BLaER1 (cell line): ENCODE measurements at regions not wholly inside any gene's neighbourhood (a gene's known extent, or its start where the extent isn't known, plus 50 kb on each side); places are given as distances from the start of the nearest gene placed in this dataset.

Experiments
- H3K27ac ChIP-seq: shearing (Covaris generic); formaldehyde crosslinking; 2 replicates; pipeline ENCODE4 v1.8.1; 2022
- H3K27me3 ChIP-seq: shearing (Covaris generic); formaldehyde crosslinking; 2 replicates; pipeline ENCODE4 v1.8.1; 2022
- H3K36me3 ChIP-seq: shearing (Covaris generic); formaldehyde crosslinking; 2 replicates; pipeline ENCODE4 v1.8.1; 2022
- H3K4me1 ChIP-seq: shearing (Covaris generic); formaldehyde crosslinking; 2 replicates; pipeline ENCODE4 v1.8.1; 2022
- H3K4me2 ChIP-seq: shearing (Covaris generic); formaldehyde crosslinking; 2 replicates; pipeline ENCODE4 v1.8.1; 2022
- H3K4me3 ChIP-seq: shearing (Covaris generic); formaldehyde crosslinking; 2 replicates; pipeline ENCODE4 v1.8.1; 2022
- H3K9ac ChIP-seq: shearing (Covaris generic); formaldehyde crosslinking; 2 replicates; pipeline ENCODE4 v1.8.1; 2022
- H3K9me3 ChIP-seq: shearing (Covaris generic); formaldehyde crosslinking; 2 replicates; pipeline ENCODE4 v1.8.1; 2022
- H4K20me1 ChIP-seq: shearing (Covaris generic); formaldehyde crosslinking; 2 replicates; pipeline ENCODE4 v1.8.1; 2022
- Cebpa-rat ChIP-seq: shearing (Covaris generic); IDR thresholded peaks from 2 replicates; pipeline ENCODE4 v1.8.1; 2022

- Histone ChIP-seq H3K4me3 (no peak overlapping the region), H3K9me3 (no peaks in the 10 kb centered on the region), H3K36me3 (no peaks in the 10 kb centered on the region), H3K9ac (no peak overlapping the region), H3K27me3 (no peaks in the 10 kb centered on the region), H3K4me2 (no peak overlapping the region), H4K20me1 (no peaks in the 10 kb centered on the region), H3K4me1 (no peaks in the 10 kb centered on the region), H3K27ac (no peak overlapping the region)
- no peak for TF ChIP-seq Cebpa-rat
Measured at GRCh38 chr1:195721210-195721971, 886.8 kb downstream of the KCNT2 start.

- Histone ChIP-seq H4K20me1 (no peaks in the 10 kb centered on the region), H3K4me2 (no peak overlapping the region)
Measured at GRCh38 chr1:195717651-195718050, 890.6 kb downstream of the KCNT2 start.

GRCh38 chr1:195715652-195716051 lies 892.6 kb downstream of the KCNT2 start:
- H3K4me3 ChIP-seq = no peak overlapping the region
- H3K27ac ChIP-seq = no peak overlapping the region
- no peak overlapping the region for H3K4me2 ChIP-seq
- H3K4me1 ChIP-seq = no peaks in the 10 kb centered on the region
- H3K36me3 ChIP-seq = no peaks in the 10 kb centered on the region
- H4K20me1 ChIP-seq = no peaks in the 10 kb centered on the region
- H3K9ac ChIP-seq = no peak overlapping the region
- H3K27me3 ChIP-seq = no peaks in the 10 kb centered on the region
- no peak for TF ChIP-seq Cebpa-rat
- no peaks in the 10 kb centered on the region for H3K9me3 ChIP-seq

More at GRCh38 chr1:195717651-195718050, 890.6 kb downstream of the KCNT2 start:
- no peaks in the 10 kb centered on the region for H3K9me3 ChIP-seq
- no peaks in the 10 kb centered on the region for H3K4me1 ChIP-seq
- H3K27ac ChIP-seq = no peak overlapping the region
- H3K27me3 ChIP-seq = no peaks in the 10 kb centered on the region
- no peak for TF ChIP-seq Cebpa-rat
- no peak overlapping the region for H3K9ac ChIP-seq
- no peak overlapping the region for H3K4me3 ChIP-seq
- H3K36me3 ChIP-seq = no peaks in the 10 kb centered on the region

- Histone ChIP-seq H4K20me1 (no peaks in the 10 kb centered on the region), H3K9me3 (no peaks in the 10 kb centered on the region), H3K36me3 (no peaks in the 10 kb centered on the region), H3K4me2 (no peak overlapping the region), H3K27ac (no peak overlapping the region), H3K9ac (no peak overlapping the region), H3K4me3 (no peak overlapping the region), H3K4me1 (no peaks in the 10 kb centered on the region), H3K27me3 (no peaks in the 10 kb centered on the region)
- no peak for TF ChIP-seq Cebpa-rat
Measured at GRCh38 chr1:195714248-195714647, 894.0 kb downstream of the KCNT2 start.

- H3K4me3 ChIP-seq = no peak overlapping the region
- no peaks in the 10 kb centered on the region for H3K9me3 ChIP-seq
- no peak overlapping the region for H3K4me2 ChIP-seq
- no peak overlapping the region for H3K27ac ChIP-seq
- H3K27me3 ChIP-seq = no peaks in the 10 kb centered on the region
- TF ChIP-seq Cebpa-rat = no peak
- no peaks in the 10 kb centered on the region for H4K20me1 ChIP-seq
- H3K9ac ChIP-seq = no peak overlapping the region
- no peaks in the 10 kb centered on the region for H3K4me1 ChIP-seq
- H3K36me3 ChIP-seq = no peaks in the 10 kb centered on the region
Measured at GRCh38 chr1:195709821-195710220, 898.4 kb downstream of the KCNT2 start.

GRCh38 chr1:195704028-195704427 lies 904.2 kb downstream of the KCNT2 start:
- H3K4me2 ChIP-seq = no peak overlapping the region
- no peaks in the 10 kb centered on the region for H3K9me3 ChIP-seq
- no peaks in the 10 kb centered on the region for H4K20me1 ChIP-seq
- no peaks in the 10 kb centered on the region for H3K36me3 ChIP-seq
- TF ChIP-seq Cebpa-rat = no peak
- H3K27ac ChIP-seq = no peak overlapping the region
- no peak overlapping the region for H3K4me3 ChIP-seq
- no peak overlapping the region for H3K9ac ChIP-seq
- H3K27me3 ChIP-seq = no peaks in the 10 kb centered on the region
- no peaks in the 10 kb centered on the region for H3K4me1 ChIP-seq

- no peak overlapping the region for H3K27ac ChIP-seq
- no peak for TF ChIP-seq Cebpa-rat
- no peak overlapping the region for H3K4me2 ChIP-seq
- no peaks in the 10 kb centered on the region for H3K36me3 ChIP-seq
- no peak overlapping the region for H3K4me3 ChIP-seq
- no peaks in the 10 kb centered on the region for H4K20me1 ChIP-seq
- H3K27me3 ChIP-seq = no peaks in the 10 kb centered on the region
- no peaks in the 10 kb centered on the region for H3K9me3 ChIP-seq
- no peaks in the 10 kb centered on the region for H3K4me1 ChIP-seq
- H3K9ac ChIP-seq = no peak overlapping the region
Measured at GRCh38 chr1:195701149-195701548, 907.1 kb downstream of the KCNT2 start.

GRCh38 chr1:195697130-195697529 lies 911.1 kb downstream of the KCNT2 start:
- Histone ChIP-seq H3K36me3 (no peaks in the 10 kb centered on the region), H4K20me1 (no peaks in the 10 kb centered on the region), H3K27ac (no peak overlapping the region), H3K4me3 (no peak overlapping the region), H3K9me3 (no peaks in the 10 kb centered on the region), H3K9ac (no peak overlapping the region), H3K4me2 (no peak overlapping the region), H3K27me3 (no peaks in the 10 kb centered on the region), H3K4me1 (no peaks in the 10 kb centered on the region)
- TF ChIP-seq Cebpa-rat = no peak

- no peaks in the 10 kb centered on the region for H3K27me3 ChIP-seq
- TF ChIP-seq Cebpa-rat = no peak
Measured at GRCh38 chr1:195686764-195687163, 921.5 kb downstream of the KCNT2 start.

GRCh38 chr1:195664628-195665027 lies 943.6 kb downstream of the KCNT2 start:
- Histone ChIP-seq H3K27me3 (no peaks in the 10 kb centered on the region), H3K36me3 (no peaks in the 10 kb centered on the region), H3K4me1 (no peaks in the 10 kb centered on the region), H4K20me1 (no peaks in the 10 kb centered on the region), H3K9me3 (no peaks in the 10 kb centered on the region), H3K9ac (no peak overlapping the region), H3K27ac (no peak overlapping the region), H3K4me2 (no peak overlapping the region), H3K4me3 (no peak overlapping the region)
- TF ChIP-seq Cebpa-rat = no peak

More at GRCh38 chr1:195686764-195687163, 921.5 kb downstream of the KCNT2 start:
- Histone ChIP-seq H3K27ac (no peak overlapping the region), H4K20me1 (no peaks in the 10 kb centered on the region), H3K4me1 (no peaks in the 10 kb centered on the region), H3K36me3 (no peaks in the 10 kb centered on the region), H3K4me3 (no peak overlapping the region), H3K4me2 (no peak overlapping the region), H3K9ac (no peak overlapping the region), H3K9me3 (no peaks in the 10 kb centered on the region)
